Hepatocyte (in vitro differentiated cells): ENCODE measurements at regions not wholly inside any gene's neighbourhood (a gene's known extent, or its start where the extent isn't known, plus 50 kb on each side); places are given as distances from the start of the nearest gene placed in this dataset.

Source experiments
- DNase-seq: peaks from one replicate; pipeline ENCODE4 v3.0.0-alpha.2; 2016; ENCODE audit warnings: low spot score
- H2AFZ ChIP-seq: fragments of 200-600 bp; sonication (generic); 2 replicates; pipeline ENCODE4 v1.6.0; 2016; ENCODE audit warnings: antibody characterized with exemption, mild to moderate bottlenecking
- H3K27ac ChIP-seq: fragments of 200-600 bp; sonication (generic); 2 replicates; pipeline ENCODE4 v1.5.1; 2016; ENCODE audit warnings: mild to moderate bottlenecking
- H3K27me3 ChIP-seq: fragments of 200-600 bp; sonication (generic); 2 replicates; pipeline ENCODE4 v1.6.1; 2016
- H3K36me3 ChIP-seq: fragments of 200-600 bp; sonication (generic); replicated peaks from 2 replicates; pipeline ENCODE4 v1.5.1; 2016; ENCODE audit warnings: low read depth; ENCODE audit not compliant: insufficient read depth
- H3K4me1 ChIP-seq: fragments of 200-600 bp; sonication (generic); 2 replicates; pipeline ENCODE4 v1.5.1; 2016; ENCODE audit warnings: mild to moderate bottlenecking, moderate library complexity; ENCODE audit not compliant: insufficient read depth
- H3K4me2 ChIP-seq: fragments of 200-600 bp; sonication (generic); 2 replicates; pipeline ENCODE4 v1.6.0; 2016
- H3K4me3 ChIP-seq: fragments of 200-600 bp; sonication (generic); 2 replicates; pipeline ENCODE4 v1.5.1; 2016; ENCODE audit warnings: mild to moderate bottlenecking
- H3K79me2 ChIP-seq: fragments of 200-600 bp; sonication (generic); 2 replicates; pipeline ENCODE4 v1.6.0; 2017; ENCODE audit warnings: mild to moderate bottlenecking
- H3K9me2 ChIP-seq: fragments of 200-600 bp; sonication (generic); replicated peaks from 2 replicates; pipeline ENCODE4 v1.6.0; 2017; ENCODE audit warnings: mild to moderate bottlenecking; ENCODE audit not compliant: insufficient read depth
- H3K9me3 ChIP-seq: fragments of 200-600 bp; sonication (generic); 2 replicates; pipeline ENCODE4 v1.5.1; 2016; ENCODE audit warnings: low read depth, mild to moderate bottlenecking
- H4K20me1 ChIP-seq: fragments of 200-600 bp; sonication (generic); 2 replicates; pipeline ENCODE4 v1.6.0; 2016; ENCODE audit warnings: mild to moderate bottlenecking; ENCODE audit not compliant: insufficient read depth, poor library complexity, severe bottlenecking
- CTCF ChIP-seq: fragments of 200-600 bp; sonication (generic); IDR thresholded peaks from 2 replicates; pipeline ENCODE4 v1.5.1; 2016; ENCODE audit warnings: antibody characterized with exemption, mild to moderate bottlenecking; ENCODE audit not compliant: poor library complexity
- EZH2 ChIP-seq: fragments of 200-600 bp; sonication (generic); IDR thresholded peaks from 2 replicates; pipeline ENCODE4 v1.6.1; 2016; ENCODE audit warnings: antibody characterized with exemption, mild to moderate bottlenecking, borderline replicate concordance
- EZH2phosphoT487 ChIP-seq: fragments of 200-600 bp; sonication (generic); IDR thresholded peaks from one replicate; pipeline ENCODE4 v1.6.1; 2018; ENCODE audit warnings: antibody characterized with exemption, mild to moderate bottlenecking, low read depth, moderate library complexity; ENCODE audit not compliant: unreplicated experiment, severe bottlenecking
- WGBS: methylation state at CpG from one replicate; pipeline ENCODE4 v1.1.6; 2016; ENCODE audit warnings: low lambda C conversion rate; ENCODE audit errors: missing lambda C conversion rate; 5-methylcytosine and 5-hydroxymethylcytosine counted together

DNA sequence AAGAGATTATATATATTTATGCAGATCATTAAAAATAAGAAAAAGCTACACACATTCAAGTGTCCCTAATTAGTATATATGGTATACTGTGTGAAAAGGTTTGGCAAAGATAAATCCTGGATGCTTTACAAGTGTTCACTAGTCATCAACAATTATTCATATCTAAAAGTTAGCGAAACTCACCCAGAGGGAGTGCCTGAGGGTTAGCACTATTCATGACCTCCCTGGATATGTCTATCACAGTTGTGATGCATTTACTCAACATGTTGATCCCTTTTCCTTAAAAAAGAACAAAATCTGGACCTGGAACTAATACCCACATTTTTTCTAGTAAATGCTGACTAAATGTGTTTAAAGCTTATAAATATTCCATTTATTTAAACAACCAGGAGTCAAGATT, 273.0 kb upstream of the SMC2 start:
- TF ChIP-seq EZH2 (no peak), EZH2phosphoT487 (no peak), CTCF (no peak)
- no peaks in the 10 kb centered on the region for H3K36me3 ChIP-seq
- H2AFZ ChIP-seq, result no peak overlapping the region
- H3K27me3 ChIP-seq, result no peaks in the 10 kb centered on the region
- no peak overlapping the region for H3K4me3 ChIP-seq
- no peak overlapping the region for H3K4me2 ChIP-seq
- no peaks in the 10 kb centered on the region for H3K79me2 ChIP-seq
- H3K27ac ChIP-seq, result no peak overlapping the region
- 100% methylated on average over 1 of the region's 1 CpG for WGBS
- no peaks in the 10 kb centered on the region for H3K4me1 ChIP-seq
- no peaks in the 10 kb centered on the region for H3K9me3 ChIP-seq
- no peak for DNase-seq
- H3K9me2 ChIP-seq, result no peaks in the 10 kb centered on the region
- H4K20me1 ChIP-seq, result no peaks in the 10 kb centered on the region

GRCh38 chr9:103837940-103838339, 256.2 kb upstream of the SMC2 start:
- Histone ChIP-seq H3K36me3 (no peaks in the 10 kb centered on the region), H3K79me2 (no peaks in the 10 kb centered on the region), H2AFZ (no peak overlapping the region), H3K27ac (no peak overlapping the region), H3K4me1 (no peaks in the 10 kb centered on the region), H3K4me3 (no peak overlapping the region), H3K9me3 (no peaks in the 10 kb centered on the region), H4K20me1 (no peaks in the 10 kb centered on the region), H3K27me3 (no peaks in the 10 kb centered on the region), H3K4me2 (no peak overlapping the region), H3K9me2 (no peaks in the 10 kb centered on the region)
- 57% methylated on average over 1 of the region's 1 CpG for WGBS
- no peak for DNase-seq
- TF ChIP-seq EZH2 (no peak), EZH2phosphoT487 (no peak), CTCF (no peak)

GRCh38 chr9:103839197-103839596, 254.9 kb upstream of the SMC2 start:
- Histone ChIP-seq H3K4me1 (no peaks in the 10 kb centered on the region), H4K20me1 (no peaks in the 10 kb centered on the region), H3K9me2 (no peaks in the 10 kb centered on the region), H2AFZ (no peak overlapping the region), H3K9me3 (no peaks in the 10 kb centered on the region), H3K79me2 (no peaks in the 10 kb centered on the region), H3K36me3 (no peaks in the 10 kb centered on the region), H3K4me2 (no peak overlapping the region), H3K27ac (no peak overlapping the region), H3K4me3 (no peak overlapping the region), H3K27me3 (no peaks in the 10 kb centered on the region)
- DNase-seq, result no peak
- 88% methylated on average over 1 of the region's 1 CpG for WGBS
- TF ChIP-seq EZH2 (no peak), EZH2phosphoT487 (no peak), CTCF (no peak)

DNA sequence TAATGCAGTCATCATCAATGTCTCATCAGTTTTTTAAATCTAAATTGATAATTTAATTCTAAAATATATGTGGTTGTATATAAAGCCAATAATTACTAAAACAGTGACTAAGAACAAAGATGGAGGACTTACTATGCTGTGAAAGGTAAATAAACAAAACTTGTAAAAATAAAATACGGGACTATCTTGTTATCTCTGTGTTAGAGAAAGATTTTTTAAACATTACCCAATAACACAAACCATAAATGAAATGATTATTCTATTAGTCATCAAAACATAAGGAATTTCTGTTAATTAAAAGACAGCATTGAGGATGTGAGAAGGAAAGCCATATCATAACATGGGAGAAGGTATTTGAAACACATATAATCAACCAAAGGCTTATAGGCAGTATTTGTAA, 226.2 kb upstream of the SMC2 start:
- no peaks in the 10 kb centered on the region for H3K4me1 ChIP-seq
- H3K9me3 ChIP-seq, result no peaks in the 10 kb centered on the region
- H3K27ac ChIP-seq, result no peak overlapping the region
- 74% methylated on average over 1 of the region's 1 CpG for WGBS
- H3K9me2 ChIP-seq, result no peaks in the 10 kb centered on the region
- H2AFZ ChIP-seq, result no peak overlapping the region
- no peak for DNase-seq
- no peak overlapping the region for H3K4me3 ChIP-seq
- H3K4me2 ChIP-seq, result no peak overlapping the region
- H3K27me3 ChIP-seq, result no peaks in the 10 kb centered on the region
- H4K20me1 ChIP-seq, result no peaks in the 10 kb centered on the region
- TF ChIP-seq CTCF, result no peak
- TF ChIP-seq EZH2, result no peak
- no peak for TF ChIP-seq EZH2phosphoT487
- no peaks in the 10 kb centered on the region for H3K79me2 ChIP-seq
- no peaks in the 10 kb centered on the region for H3K36me3 ChIP-seq
